CD4-positive, CD25-positive, alpha-beta regulatory T cell (primary cell): ENCODE measurements at regions not wholly inside any gene's neighbourhood (a gene's known extent, or its start where the extent isn't known, plus 50 kb on each side); places are given as distances from the start of the nearest gene placed in this dataset.
"Not testable (repeated sequence)": the region's sequence is repeated elsewhere in the genome, so short reads cannot be mapped to it uniquely, and the experiment has no call there.

Source experiments
- ATAC-seq, 2 donors: fragments of 150-1000 bp; cut with Tn5 transposase; one replicate each; pipeline ENCODE4 v1.10.0; 2021; ENCODE audit warnings: low read depth in 2 of 2, moderate number of reproducible peaks in 2 of 2, moderate library complexity in 1 of 2
- DNase-seq, 3 donors: peaks; one replicate each; pipeline versions ENCODE4 v3.0.0 to v3.0.0-alpha.2; 2012 to 2022; ENCODE audit warnings: mixed read lengths in 1 of 3
- H3K27ac ChIP-seq: one replicate; pipeline ENCODE4 v1.7.0; 2013; ENCODE audit warnings: mild to moderate bottlenecking, low read length; ENCODE audit not compliant: insufficient read depth, poor library complexity, severe bottlenecking
- H3K27me3 ChIP-seq: one replicate; pipeline ENCODE4 v1.7.0; 2013; ENCODE audit warnings: low read length; ENCODE audit not compliant: control insufficient read depth, insufficient read depth
- H3K36me3 ChIP-seq: one replicate; pipeline ENCODE4 v1.7.0; 2013; ENCODE audit warnings: mild to moderate bottlenecking, low read length, moderate library complexity; ENCODE audit not compliant: control insufficient read depth, insufficient read depth
- H3K4me1 ChIP-seq: 2 replicates; pipeline ENCODE4 v1.7.0; 2013; ENCODE audit warnings: mild to moderate bottlenecking, low read length; ENCODE audit not compliant: insufficient read depth, control insufficient read depth, poor library complexity, severe bottlenecking
- H3K4me3 ChIP-seq: one replicate; pipeline ENCODE4 v1.7.0; 2013; ENCODE audit warnings: low read depth, mild to moderate bottlenecking, low read length, moderate library complexity
- H3K9me3 ChIP-seq, 2 experiments: 1 replicate in 1 of 2; 2 replicates in 1 of 2; pipeline ENCODE4 v1.7.0; 2013; ENCODE audit warnings: low read length in 2 of 2, mild to moderate bottlenecking in 1 of 2, moderate library complexity in 1 of 2; ENCODE audit not compliant: control insufficient read depth in 2 of 2
- H3K27ac Mint-ChIP-seq, 3 donors: one replicate each; pipeline ENCODE4 v1.8.0; 2020 to 2022; ENCODE audit warnings: mild to moderate bottlenecking in 3 of 3, mixed read lengths in 3 of 3, moderate library complexity in 2 of 3
- H3K27me3 Mint-ChIP-seq: one replicate; pipeline ENCODE4 v1.8.0; 2022; ENCODE audit warnings: mild to moderate bottlenecking, mixed read lengths
- H3K36me3 Mint-ChIP-seq: one replicate; pipeline ENCODE4 v1.8.0; 2020; ENCODE audit warnings: mixed read lengths
- H3K4me1 Mint-ChIP-seq, 4 donors: one replicate each; pipeline ENCODE4 v1.8.0; 2020 to 2022; ENCODE audit warnings: mixed read lengths in 4 of 4, mild to moderate bottlenecking in 1 of 4
- H3K4me3 Mint-ChIP-seq, 4 donors: one replicate each; pipeline ENCODE4 v1.8.0; 2020 to 2022; ENCODE audit warnings: mild to moderate bottlenecking in 4 of 4, mixed read lengths in 4 of 4, moderate library complexity in 3 of 4
- H3K9me3 Mint-ChIP-seq, 7 donors: one replicate each; pipeline ENCODE4 v1.8.0; 2020 to 2022; ENCODE audit warnings: mixed read lengths in 7 of 7, mild to moderate bottlenecking in 3 of 7, moderate library complexity in 2 of 7

DNA sequence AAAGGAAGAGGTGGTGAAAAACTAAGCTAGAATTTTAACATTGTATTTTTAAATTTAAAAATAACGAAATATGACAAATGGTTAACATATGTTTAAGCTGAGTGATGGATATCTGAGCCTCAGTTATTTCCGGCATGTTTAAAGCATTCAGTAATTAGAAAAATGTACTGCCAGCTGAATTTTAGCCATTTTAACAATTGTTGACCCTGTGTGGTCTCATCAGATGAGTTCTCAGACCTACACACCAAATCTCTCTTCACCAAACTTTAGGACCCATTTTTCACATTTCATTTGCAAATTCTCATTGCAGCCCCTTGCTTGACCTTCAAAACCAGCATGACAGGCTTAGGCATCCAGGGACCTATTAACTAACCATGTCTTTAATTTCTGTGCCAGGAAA lies 91.5 kb upstream of the RGPD4 start:
- H3K27ac Mint-ChIP-seq, result no peak overlapping the region
- no peak overlapping the region for H3K4me3 Mint-ChIP-seq
- H3K27me3 Mint-ChIP-seq, result no peaks in the 10 kb centered on the region
- no peaks in the 10 kb centered on the region for H3K9me3 ChIP-seq
- no peak for DNase-seq
- H3K36me3 ChIP-seq, result no peaks in the 10 kb centered on the region
- no peaks in the 10 kb centered on the region for H3K4me1 Mint-ChIP-seq
- no peaks in the 10 kb centered on the region for H3K36me3 Mint-ChIP-seq
- no peaks in the 10 kb centered on the region for H3K27me3 ChIP-seq
- ATAC-seq, result no peak
- no peak overlapping the region for H3K4me3 ChIP-seq
- peaks cover 0 to 3% (median 2%) of the 10 kb centered on the region in 7 donors for H3K9me3 Mint-ChIP-seq
- H3K27ac ChIP-seq, result no peak overlapping the region
- H3K4me1 ChIP-seq, result no peaks in the 10 kb centered on the region

DNA sequence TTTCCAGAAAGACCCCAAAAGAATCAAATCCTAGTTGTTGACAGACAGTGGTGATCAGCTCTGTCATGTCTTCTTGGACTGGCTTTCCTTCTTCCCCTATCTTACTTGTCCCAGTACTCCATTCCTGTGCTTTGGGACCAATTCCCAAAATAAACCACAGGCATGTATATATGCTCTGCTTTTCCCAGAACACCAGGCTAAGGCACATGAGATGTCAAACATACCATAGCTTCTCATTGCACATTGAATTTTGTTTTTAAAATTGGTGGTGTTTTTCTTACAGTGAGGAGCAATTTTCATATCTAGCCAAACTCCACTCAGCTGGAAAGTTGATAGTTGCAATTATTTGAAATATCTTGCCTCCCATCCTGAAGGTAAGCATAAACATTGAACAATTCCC lies 88.9 kb upstream of the RGPD4 start:
- Histone ChIP-seq H3K9me3 (no peaks in the 10 kb centered on the region), H3K4me3 (no peak overlapping the region), H3K27me3 (no peaks in the 10 kb centered on the region), H3K27ac (no peak overlapping the region), H3K4me1 (no peaks in the 10 kb centered on the region), H3K36me3 (no peaks in the 10 kb centered on the region)
- DNase-seq (no peak), ATAC-seq (no peak)
- no peaks in the 10 kb centered on the region for H3K27me3 Mint-ChIP-seq
- H3K4me3 Mint-ChIP-seq, result no peak overlapping the region
- peaks cover 0 to 5% (median 2%) of the 10 kb centered on the region in 7 donors for H3K9me3 Mint-ChIP-seq
- no peaks in the 10 kb centered on the region for H3K36me3 Mint-ChIP-seq
- no peaks in the 10 kb centered on the region for H3K4me1 Mint-ChIP-seq
- no peak overlapping the region for H3K27ac Mint-ChIP-seq

DNA sequence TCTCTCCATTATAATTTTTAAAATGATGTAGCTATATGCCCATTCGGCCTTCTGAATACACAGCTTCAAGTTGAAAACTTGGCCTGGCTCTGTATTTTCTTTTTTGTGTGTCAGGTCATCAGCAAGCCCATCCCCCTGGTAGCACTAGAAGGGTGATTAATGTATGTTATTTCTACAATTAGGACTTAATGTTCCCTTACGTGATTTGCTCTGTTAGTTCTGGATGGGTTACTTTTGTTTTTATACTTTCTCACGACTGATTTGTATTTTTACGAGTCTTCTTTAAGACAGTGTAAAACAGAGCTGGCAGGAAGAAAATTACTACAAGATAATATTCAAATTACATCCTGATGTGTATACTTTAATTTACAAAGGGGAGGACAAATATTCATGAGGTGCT lies 88.4 kb upstream of the RGPD4 start:
- no peak overlapping the region for H3K27ac Mint-ChIP-seq
- H3K27ac ChIP-seq, result no peak overlapping the region
- no peaks in the 10 kb centered on the region for H3K9me3 ChIP-seq
- peaks cover 0 to 5% (median 2%) of the 10 kb centered on the region in 7 donors for H3K9me3 Mint-ChIP-seq
- H3K4me3 Mint-ChIP-seq, result no peak overlapping the region
- no peaks in the 10 kb centered on the region for H3K36me3 ChIP-seq
- ATAC-seq, result no peak
- no peak overlapping the region for H3K4me3 ChIP-seq
- H3K27me3 ChIP-seq, result no peaks in the 10 kb centered on the region
- no peak for DNase-seq
- no peaks in the 10 kb centered on the region for H3K4me1 Mint-ChIP-seq
- H3K36me3 Mint-ChIP-seq, result no peaks in the 10 kb centered on the region
- no peaks in the 10 kb centered on the region for H3K27me3 Mint-ChIP-seq
- no peaks in the 10 kb centered on the region for H3K4me1 ChIP-seq

DNA sequence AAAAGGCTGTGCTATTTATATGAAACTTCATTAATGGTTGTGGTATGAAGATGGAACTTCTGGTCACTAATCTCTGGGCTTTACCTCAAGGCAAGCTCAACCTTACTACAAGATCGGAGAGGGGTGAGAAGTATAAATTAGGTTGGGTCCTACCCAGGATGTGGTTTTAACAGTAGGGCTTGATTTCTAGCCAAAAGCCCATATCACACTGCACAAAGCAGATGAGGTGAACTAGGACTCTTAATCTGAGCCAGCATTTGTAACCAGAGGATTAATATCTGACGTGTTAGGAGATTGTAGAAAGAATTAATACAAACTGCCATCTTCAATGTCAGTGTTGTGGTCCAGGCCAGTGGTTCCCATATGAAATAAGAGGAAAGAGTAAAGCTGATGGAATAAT lies 86.4 kb upstream of the RGPD4 start:
- H3K4me3 Mint-ChIP-seq, result no peak overlapping the region
- Histone ChIP-seq H3K27ac (no peak overlapping the region), H3K36me3 (no peaks in the 10 kb centered on the region), H3K4me3 (no peak overlapping the region), H3K4me1 (no peaks in the 10 kb centered on the region), H3K27me3 (no peaks in the 10 kb centered on the region), H3K9me3 (no peaks in the 10 kb centered on the region)
- peaks cover 0 to 5% (median 2%) of the 10 kb centered on the region in 7 donors for H3K9me3 Mint-ChIP-seq
- H3K4me1 Mint-ChIP-seq, result no peaks in the 10 kb centered on the region
- no peaks in the 10 kb centered on the region for H3K27me3 Mint-ChIP-seq
- no peak overlapping the region for H3K27ac Mint-ChIP-seq
- H3K36me3 Mint-ChIP-seq, result no peaks in the 10 kb centered on the region
- DNase-seq (no peak), ATAC-seq (no peak)

DNA sequence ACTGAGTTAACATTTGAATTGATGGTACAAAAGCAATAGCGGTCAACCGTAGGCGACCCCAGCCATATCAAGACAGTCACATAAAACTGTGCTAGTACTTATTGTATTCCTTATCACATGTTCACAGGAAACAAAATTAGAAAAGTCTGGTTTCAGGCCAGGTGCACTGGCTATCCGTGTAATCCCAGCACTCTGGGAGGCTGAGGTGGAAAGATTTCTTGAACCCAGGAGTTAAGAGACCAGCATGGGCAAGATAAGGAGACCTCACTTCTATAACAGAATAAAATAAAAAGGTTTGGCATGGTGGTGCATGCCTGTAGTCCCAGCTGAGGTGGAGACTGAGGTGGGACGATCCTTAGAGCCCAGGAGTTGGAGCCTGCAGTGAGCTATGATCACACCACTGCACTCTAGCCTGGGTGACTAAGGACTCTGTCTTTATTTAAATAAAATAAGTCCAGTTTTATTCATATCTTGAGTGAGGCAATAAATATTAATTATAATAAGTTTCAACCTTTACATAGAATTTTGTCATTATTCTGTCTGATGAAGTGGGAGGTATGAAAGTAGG lies 84.1 kb upstream of the RGPD4 start:
- no peaks in the 10 kb centered on the region for H3K27me3 ChIP-seq
- no peaks in the 10 kb centered on the region for H3K36me3 Mint-ChIP-seq
- H3K4me3 ChIP-seq, result no peak overlapping the region
- H3K9me3 ChIP-seq, result no peaks in the 10 kb centered on the region
- peaks cover 1 to 5% (median 2%) of the 10 kb centered on the region in 7 donors for H3K9me3 Mint-ChIP-seq
- H3K36me3 ChIP-seq, result no peaks in the 10 kb centered on the region
- H3K27ac ChIP-seq, result no peak overlapping the region
- H3K4me1 ChIP-seq, result no peaks in the 10 kb centered on the region
- H3K4me3 Mint-ChIP-seq, result no peak overlapping the region
- DNase-seq (no peak), ATAC-seq (no peak)
- no peaks in the 10 kb centered on the region for H3K4me1 Mint-ChIP-seq
- H3K27me3 Mint-ChIP-seq, result no peaks in the 10 kb centered on the region
- no peak overlapping the region for H3K27ac Mint-ChIP-seq

DNA sequence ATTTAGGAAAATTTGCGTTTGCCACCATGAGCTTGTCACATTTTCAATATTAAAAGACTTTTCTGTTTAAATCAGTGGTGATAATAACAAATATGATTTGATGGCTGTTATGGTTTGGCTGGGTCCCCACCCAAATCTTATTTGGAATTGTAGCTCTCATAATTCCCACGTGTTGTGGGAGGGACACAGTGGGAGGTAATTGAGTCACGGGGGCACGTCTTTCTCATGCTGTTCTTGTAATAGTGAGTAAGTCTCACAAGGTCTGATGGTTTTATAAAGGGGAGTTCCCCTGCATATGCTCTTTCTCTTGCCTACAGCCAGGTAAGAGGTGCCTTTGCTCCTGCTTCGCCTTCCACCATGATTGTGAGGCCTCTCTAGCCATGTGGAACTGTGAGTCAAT lies 83.4 kb upstream of the RGPD4 start:
- H3K36me3 Mint-ChIP-seq, result no peaks in the 10 kb centered on the region
- no peaks in the 10 kb centered on the region for H3K36me3 ChIP-seq
- no peaks in the 10 kb centered on the region for H3K9me3 ChIP-seq
- H3K27ac ChIP-seq, result no peak overlapping the region
- H3K9me3 Mint-ChIP-seq, result peaks cover 0 to 5% (median 2%) of the 10 kb centered on the region in 7 donors
- no peaks in the 10 kb centered on the region for H3K27me3 Mint-ChIP-seq
- no peak overlapping the region for H3K27ac Mint-ChIP-seq
- H3K4me1 Mint-ChIP-seq, result no peaks in the 10 kb centered on the region
- DNase-seq (no peak), ATAC-seq (no peak)
- no peaks in the 10 kb centered on the region for H3K4me1 ChIP-seq
- H3K4me3 Mint-ChIP-seq, result no peak overlapping the region
- no peaks in the 10 kb centered on the region for H3K27me3 ChIP-seq
- H3K4me3 ChIP-seq, result no peak overlapping the region

DNA sequence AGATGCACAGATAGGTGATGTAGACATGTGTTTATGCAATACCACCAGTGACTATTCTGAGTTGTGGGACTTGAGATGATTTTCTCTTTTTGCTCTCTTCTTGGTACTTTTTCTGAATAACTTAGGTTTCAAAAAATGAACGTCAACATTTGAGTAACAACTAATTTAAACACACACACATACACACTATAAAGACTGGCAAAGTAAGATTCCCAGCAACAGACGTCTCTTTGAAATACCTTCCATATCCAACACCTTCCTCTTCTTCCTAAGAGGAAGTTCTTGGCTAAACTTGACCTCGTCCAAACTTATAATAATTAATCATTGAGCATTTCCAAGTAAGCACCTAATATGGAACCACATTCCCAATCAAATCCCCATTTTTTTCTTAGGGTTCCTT lies 81.6 kb upstream of the RGPD4 start:
- ATAC-seq, result no peak
- Histone ChIP-seq H3K36me3 (no peaks in the 10 kb centered on the region), H3K27ac (no peak overlapping the region), H3K4me1 (no peaks in the 10 kb centered on the region), H3K4me3 (no peak overlapping the region), H3K9me3 (no peaks in the 10 kb centered on the region), H3K27me3 (no peaks in the 10 kb centered on the region)
- Mint-ChIP-seq H3K36me3 (no peaks in the 10 kb centered on the region), H3K4me3 (no peak overlapping the region), H3K4me1 (no peaks in the 10 kb centered on the region), H3K9me3 (peaks cover 0 to 4% (median 1%) of the 10 kb centered on the region in 7 donors), H3K27ac (no peak overlapping the region), H3K27me3 (no peaks in the 10 kb centered on the region)
- DNase-seq, result no peak

DNA sequence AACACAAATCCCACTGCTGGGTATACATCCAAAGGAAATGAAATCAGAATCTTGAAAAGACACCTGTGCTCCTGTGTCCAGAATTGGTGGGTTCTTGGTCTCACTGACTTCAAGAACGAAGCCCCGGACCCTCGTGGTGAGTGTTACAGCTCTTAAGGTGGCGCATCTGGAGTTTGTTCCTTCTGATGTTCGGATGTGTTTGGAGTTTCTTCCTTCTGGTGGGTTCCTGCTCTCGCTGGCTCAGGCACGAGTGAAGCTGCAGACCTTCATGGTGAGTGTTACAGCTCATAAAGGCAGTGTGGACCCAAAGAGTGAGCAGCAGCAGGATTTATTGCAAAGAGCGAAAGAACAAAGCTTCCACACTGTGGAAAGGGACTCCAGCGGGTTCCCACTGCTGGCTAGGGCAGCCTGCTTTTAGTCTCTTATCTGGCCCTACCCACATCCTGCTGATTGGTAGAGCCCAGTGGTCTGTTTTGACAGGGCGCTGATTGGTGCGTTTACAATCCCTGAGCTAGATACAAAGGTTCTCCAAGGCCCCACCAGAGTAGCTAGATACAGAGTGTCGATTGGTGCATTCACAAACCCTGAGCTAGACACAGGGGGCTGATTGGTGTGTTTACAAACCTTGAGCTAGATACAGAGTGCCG lies 80.0 kb upstream of the RGPD4 start:
- not testable (repeated sequence) for H3K4me1 Mint-ChIP-seq, H3K4me1 ChIP-seq, H3K27me3 ChIP-seq, H3K27ac ChIP-seq, H3K9me3 ChIP-seq, ATAC-seq, H3K4me3 ChIP-seq, H3K36me3 Mint-ChIP-seq, H3K36me3 ChIP-seq, H3K4me3 Mint-ChIP-seq, H3K27ac Mint-ChIP-seq, H3K9me3 Mint-ChIP-seq, DNase-seq, H3K27me3 Mint-ChIP-seq
